ENCODE measurements at regions not wholly inside any gene's neighbourhood (a gene's known extent, or its start where the extent isn't known, plus 50 kb on each side); places are given as distances from the start of the nearest gene placed in this dataset.

DNA sequence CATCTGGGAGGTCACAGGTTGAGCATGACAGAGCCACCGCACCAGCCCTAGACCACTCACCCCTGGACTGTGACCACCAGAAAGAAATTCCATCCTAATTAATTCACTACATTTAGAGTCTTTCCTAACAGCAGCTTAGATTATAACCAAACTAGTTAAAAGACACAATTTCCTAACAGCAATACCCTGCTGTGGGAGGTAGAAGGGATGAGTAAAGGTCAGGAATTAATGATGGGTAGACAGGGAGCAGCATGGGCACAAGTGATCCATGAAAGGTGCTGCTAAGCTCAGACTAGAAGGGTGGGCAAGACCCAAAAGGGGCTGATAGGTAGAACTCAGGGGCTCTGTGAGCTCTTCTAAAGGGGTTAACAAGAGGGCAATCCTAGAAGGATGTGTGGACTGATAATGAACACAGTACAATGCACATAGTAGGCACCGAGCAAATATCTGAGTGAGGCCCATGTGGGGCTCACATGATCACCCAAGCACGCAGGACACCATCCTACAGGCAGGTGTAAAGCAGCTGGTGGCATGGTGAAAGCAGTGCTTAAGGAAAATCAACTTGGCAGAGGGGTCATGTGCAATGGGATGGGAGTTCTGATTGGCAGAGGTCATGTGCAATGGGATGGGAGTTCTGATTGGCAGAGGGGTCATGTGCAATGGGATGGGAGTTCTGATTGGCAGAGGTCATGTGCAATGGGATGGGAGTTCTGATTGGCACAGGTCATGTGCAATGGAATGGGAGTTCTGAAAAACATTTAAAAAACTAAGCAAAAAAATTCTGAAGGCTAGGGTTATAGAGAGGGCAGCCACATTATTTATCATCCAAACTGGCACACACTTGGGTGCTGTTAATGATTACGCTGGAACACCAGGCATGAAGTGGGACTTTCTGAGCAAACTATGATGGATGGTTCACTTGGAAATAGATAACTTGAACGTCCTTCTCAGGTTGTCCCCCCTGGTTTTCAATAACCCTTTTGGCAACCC is 188.2 kb upstream of the FOXQ1 start:
- no peak for DNase-seq (ENCODE audit: low read depth)

DNA sequence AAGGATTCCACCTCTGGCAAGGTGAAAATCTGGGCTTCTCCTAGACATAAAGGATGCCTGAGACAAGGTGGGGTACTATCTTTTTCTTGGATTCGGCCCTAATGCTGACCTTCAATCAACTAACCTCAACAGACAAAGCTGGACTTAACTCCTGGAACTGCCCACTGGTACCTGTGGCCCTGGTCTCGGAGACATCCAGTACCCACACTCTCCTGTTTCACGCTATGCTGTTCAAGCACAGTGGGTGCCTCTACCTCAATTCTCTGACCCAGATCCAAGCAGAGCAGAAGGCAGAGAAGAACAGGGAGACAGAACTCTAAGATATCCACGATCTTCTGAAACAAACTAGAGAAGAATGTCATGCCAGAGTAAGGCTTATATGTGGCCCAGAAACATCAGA is 189.8 kb upstream of the FOXQ1 start:
- no peak for DNase-seq (ENCODE audit: low read depth)

DNA sequence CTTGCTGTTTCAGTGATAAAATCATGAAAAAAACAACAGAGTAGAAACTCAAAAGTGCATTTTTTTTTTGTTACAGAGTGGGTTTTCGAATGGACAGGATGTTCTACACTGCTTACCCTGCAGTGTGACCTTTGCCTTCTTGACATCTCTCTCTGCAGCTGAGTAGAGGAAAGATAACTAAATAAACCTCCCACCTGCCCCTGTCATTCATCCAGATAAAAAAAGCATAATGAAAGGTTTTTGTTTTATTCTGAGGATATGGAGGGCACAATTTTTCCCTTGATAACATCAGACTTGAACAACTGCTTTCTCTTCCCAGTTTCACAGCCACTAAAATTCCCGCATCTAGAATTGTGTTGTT is 193.6 kb upstream of the FOXQ1 start:
- DNase-seq (ENCODE audit: low read depth): peak; percentile 33

DNA sequence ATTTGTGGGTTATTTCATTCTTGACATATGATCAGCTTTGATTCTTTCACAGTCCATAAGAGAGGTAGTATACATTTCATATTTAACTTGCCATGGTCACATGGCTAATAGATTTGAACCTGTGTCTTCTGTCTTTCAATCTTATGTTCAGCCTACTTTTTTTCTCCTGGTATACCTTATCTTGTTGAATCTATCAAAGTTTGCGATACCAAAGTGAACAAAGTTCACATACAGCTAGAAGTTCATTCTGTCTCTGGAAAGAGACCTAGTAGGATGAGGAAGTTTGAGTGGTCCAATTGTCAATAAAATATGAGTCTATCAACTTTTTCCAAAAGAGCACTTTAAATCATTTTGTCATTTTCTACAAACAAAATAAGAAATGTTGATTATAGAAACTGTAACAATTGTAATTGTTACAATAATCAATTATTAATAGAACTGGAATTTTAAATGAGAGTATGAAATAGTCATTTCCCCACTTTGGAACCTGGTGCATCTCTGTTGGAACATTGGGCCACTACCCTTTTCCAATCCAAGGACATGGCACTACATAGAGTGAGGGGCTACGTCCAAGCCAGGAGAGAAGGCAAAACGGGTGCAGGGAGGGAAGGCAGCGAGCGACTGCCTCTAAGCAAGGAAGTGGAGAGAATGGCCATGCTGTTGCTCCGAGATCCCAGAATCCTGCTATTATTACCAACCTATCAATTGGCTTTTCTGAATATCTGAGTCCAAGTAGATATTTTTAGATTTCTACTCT is 194.2 kb upstream of the FOXQ1 start:
- no peak for DNase-seq (ENCODE audit: low read depth)

DNA sequence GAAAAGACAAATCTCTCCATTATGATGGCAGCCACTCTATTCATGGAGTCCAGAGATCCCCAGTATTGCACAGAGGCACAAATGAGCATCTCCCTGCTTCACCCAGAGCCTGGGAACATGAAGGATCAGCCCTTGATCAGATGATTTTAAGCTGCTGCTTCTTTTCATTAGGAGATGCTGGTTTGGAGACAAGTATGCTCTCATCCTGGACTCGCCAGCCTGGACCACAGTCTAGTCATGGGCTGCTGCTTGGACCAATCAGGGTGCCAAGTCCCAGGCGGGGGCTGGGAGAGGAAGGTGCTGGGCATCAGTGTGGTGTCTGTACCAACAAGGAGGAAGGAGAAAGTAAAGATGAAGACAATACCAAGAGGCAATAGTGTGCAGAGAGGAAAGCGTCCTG is 195.7 kb upstream of the FOXQ1 start:
- DNase-seq (ENCODE audit: low read depth): no peak

DNA sequence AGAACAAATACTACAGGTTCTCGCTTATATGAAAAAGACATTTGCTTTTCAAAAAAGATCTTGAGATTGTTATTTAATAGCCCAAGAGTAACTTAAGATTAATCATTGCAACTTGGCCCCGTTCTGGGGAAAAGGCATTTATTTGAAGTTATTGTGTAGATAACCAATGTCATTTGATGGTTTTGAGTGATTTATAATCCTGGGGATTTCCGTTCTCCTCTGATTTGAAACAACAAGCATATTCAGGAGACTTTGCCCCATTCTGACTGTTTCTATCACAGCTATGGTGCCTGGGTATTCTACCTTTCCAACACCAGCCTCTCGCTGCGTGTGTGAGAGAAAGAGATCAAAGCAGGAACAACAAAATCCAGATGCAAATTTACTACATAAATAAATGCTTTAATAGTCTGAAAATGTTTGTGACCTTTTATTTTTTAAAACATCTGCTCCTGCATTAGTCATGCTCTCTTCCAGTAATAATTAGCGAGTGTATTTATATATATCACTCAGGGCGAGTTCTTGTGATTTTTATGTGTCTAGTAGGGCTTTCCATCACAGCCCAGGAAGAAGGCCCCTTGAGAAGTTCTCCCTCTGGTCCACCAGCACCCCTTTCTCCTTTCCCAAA is 197.9 kb upstream of the FOXQ1 start:
- no peak for DNase-seq (ENCODE audit: low read depth)

GRCh38 chr6:1111361-1111760 is 200.5 kb upstream of the FOXQ1 start:
- no peak for DNase-seq (ENCODE audit: low read depth)

DNA sequence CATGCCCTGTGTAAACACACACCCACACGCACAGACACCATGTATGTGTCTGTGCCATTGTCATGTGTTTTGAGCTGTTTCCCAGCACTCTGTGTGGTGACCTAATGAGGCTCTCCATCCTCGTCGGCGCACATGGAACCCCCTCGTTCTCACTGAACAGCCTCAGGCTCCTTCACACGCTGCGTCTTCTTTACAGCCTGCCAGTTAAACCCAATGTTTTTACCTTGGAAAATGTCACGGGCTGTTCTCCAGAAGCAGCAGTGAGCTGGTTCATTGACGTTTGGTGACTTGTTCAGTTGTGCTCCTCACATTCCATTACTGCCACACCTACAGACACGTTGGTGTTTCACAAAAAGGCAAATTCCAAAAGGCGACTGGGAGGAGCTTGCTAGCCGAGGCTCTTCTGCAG is 201.0 kb upstream of the FOXQ1 start:
- no peak for DNase-seq (ENCODE audit: low read depth)

DNA sequence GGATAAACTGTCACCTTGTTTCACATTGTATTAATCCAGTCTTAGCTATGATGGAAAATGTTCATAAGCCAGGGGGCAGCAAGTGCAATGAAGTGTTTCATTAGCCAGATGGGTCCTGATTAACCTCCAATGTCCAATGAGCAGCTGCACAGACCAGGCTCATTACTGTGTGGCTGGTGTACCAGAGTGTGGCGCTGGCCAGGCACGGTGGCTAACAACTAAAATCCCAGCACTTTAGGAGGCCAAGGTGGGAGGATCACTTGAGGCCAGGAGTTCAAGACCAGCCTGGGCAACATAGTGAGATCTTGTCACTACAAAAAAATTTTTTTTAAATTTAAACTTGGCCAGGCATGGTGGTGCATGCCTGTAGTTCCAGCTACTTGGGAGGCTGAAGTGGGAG is 201.7 kb upstream of the FOXQ1 start:
- DNase-seq (ENCODE audit: low read depth): no peak

- DNase-seq (ENCODE audit: low read depth): no peak
These were observed 202.8 kb upstream of the FOXQ1 start for GRCh38 chr6:1109134-1109533.

- DNase-seq (ENCODE audit: low read depth): no peak
These were observed 203.7 kb upstream of the FOXQ1 start for GRCh38 chr6:1108198-1108597.

- DNase-seq (ENCODE audit: low read depth): no peak
These were observed 204.3 kb upstream of the FOXQ1 start for GRCh38 chr6:1107578-1107977.

GRCh38 chr6:1105833-1106400 is 206.0 kb upstream of the FOXQ1 start:
- DNase-seq (ENCODE audit: low read depth): no peak

DNA sequence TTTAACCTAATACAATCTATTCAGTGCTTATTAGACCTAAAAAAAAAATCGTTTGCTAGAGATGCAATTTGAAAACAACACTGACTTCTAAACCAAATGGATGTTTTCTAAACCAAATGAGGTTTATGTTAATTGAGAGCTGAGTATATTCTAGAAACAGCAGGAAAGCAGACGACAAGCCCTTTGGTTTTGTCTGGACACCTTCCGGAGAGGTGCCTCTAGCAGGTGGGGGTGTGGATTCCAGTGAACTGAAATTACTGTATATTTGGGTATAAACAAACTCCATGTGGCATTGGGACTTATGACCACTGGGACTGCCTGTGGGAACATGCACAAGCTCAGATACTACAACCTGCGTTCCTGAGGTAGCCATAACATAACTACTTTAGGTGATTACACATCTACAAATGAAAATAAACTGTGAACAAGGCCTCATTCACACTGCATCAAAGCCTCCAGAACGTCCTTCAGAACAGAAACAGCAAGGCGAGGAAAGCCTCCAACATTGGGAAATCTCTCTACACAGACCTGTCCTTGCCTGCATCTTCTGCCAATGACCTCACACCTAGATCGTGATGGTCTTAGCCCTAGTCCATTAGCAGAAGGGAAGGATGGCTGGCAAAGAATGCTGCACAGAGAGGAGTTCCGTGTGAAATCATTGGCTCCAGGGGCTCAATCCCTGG is 206.8 kb upstream of the FOXQ1 start:
- DNase-seq (ENCODE audit: low read depth): no peak

DNA sequence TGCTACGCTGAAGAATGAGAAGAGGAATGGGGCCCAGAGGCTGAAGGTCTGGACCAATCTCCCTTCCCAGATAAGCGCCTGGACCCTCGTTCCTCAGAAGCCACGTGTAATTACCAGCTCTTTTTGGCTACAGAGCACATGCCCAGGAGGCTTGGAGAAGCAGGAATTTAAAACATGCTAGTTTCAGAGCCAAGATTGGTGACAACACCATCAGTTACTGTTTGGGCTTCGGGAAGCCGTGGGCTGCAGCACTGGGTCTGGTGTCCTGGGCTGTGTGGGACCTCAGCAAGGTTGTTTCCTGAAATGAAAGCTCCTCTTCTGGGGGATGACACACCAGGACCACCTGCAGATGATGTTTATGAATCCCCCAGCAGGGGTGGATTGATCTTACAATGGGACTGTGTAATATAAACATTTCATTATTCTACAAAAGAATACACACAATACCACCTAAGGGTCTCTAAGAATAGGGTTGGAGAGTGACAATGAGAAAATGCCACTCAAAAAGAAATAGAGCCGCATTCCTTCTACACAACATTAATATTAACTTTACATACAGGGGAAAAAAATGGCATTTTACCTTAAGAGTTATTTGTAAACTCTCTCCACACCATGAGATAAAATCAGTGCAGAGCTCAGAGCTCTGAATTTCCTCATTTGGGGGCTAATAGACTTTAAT is 207.8 kb upstream of the FOXQ1 start:
- DNase-seq (ENCODE audit: low read depth): no peak

GRCh38 chr6:1103021-1103420 is 208.9 kb upstream of the FOXQ1 start:
- DNase-seq (ENCODE audit: low read depth): no peak

GRCh38 chr6:1100269-1100668 is 211.6 kb upstream of the FOXQ1 start:
- no peak for DNase-seq (ENCODE audit: low read depth)

GRCh38 chr6:1099264-1099663 is 212.6 kb upstream of the FOXQ1 start:
- DNase-seq (ENCODE audit: low read depth): no peak

- DNase-seq (ENCODE audit: low read depth): no peak
These were observed 214.7 kb upstream of the FOXQ1 start for GRCh38 chr6:1096967-1097765.

- no peak for DNase-seq (ENCODE audit: low read depth)
These were observed 217.6 kb upstream of the FOXQ1 start for GRCh38 chr6:1094306-1094705.
